ENCODE measurements at regions not wholly inside any gene's neighbourhood (a gene's known extent, or its start where the extent isn't known, plus 50 kb on each side); places are given as distances from the start of the nearest gene placed in this dataset.

GRCh38 chr18:8548186-8548585 lies 61.1 kb upstream of the RAB12 start:
- no peak overlapping the region for H3K4me2 ChIP-seq (ENCODE audit: low read length)
- H3K36me3 ChIP-seq (ENCODE audit: control insufficient read depth, low read length): no peaks in the 10 kb centered on the region
- H3K27ac ChIP-seq (ENCODE audit: low read depth, low read length): no peak overlapping the region
- H3K9me3 ChIP-seq (ENCODE audit: control insufficient read depth, insufficient read depth, low read length): no peaks in the 10 kb centered on the region
- TF ChIP-seq CTCF (IDR thresholded peaks at IDR 0.05; ENCODE audit: low read depth, low read length, poor library complexity, severe bottlenecking): no peak
- H3K79me2 ChIP-seq (ENCODE audit: control insufficient read depth, low read length): no peaks in the 10 kb centered on the region
- no peaks in the 10 kb centered on the region for H4K20me1 ChIP-seq (ENCODE audit: control insufficient read depth, insufficient read depth, low read depth, low read length)
- H3K27me3 ChIP-seq (ENCODE audit: control insufficient read depth, low read length): no peaks in the 10 kb centered on the region
- no peaks in the 10 kb centered on the region for H3K4me1 ChIP-seq (ENCODE audit: control insufficient read depth, low read length)
- no peaks in the 10 kb centered on the region for H3K9me2 ChIP-seq (replicated peaks; ENCODE audit: control insufficient read depth, low read length)
- H3K4me3 ChIP-seq (ENCODE audit: low read length): no peak overlapping the region
- H3F3A ChIP-seq (ENCODE audit: control insufficient read depth, insufficient read depth): no peaks in the 10 kb centered on the region

- no peak overlapping the region for H3K4me3 ChIP-seq (ENCODE audit: low read length)
- H3K36me3 ChIP-seq (ENCODE audit: control insufficient read depth, low read length): no peaks in the 10 kb centered on the region
- no peaks in the 10 kb centered on the region for H3K27me3 ChIP-seq (ENCODE audit: control insufficient read depth, low read length)
- H3K9me2 ChIP-seq (replicated peaks; ENCODE audit: control insufficient read depth, low read length): no peaks in the 10 kb centered on the region
- H3K79me2 ChIP-seq (ENCODE audit: control insufficient read depth, low read length): no peaks in the 10 kb centered on the region
- H3K4me1 ChIP-seq (ENCODE audit: control insufficient read depth, low read length): no peaks in the 10 kb centered on the region
- no peaks in the 10 kb centered on the region for H3K9me3 ChIP-seq (ENCODE audit: control insufficient read depth, insufficient read depth, low read length)
- TF ChIP-seq EZH2phosphoT487 (IDR thresholded peaks at IDR 0.05; ENCODE audit: borderline replicate concordance, low read length): no peak
- TF ChIP-seq CTCF (IDR thresholded peaks at IDR 0.05; ENCODE audit: low read depth, low read length, poor library complexity, severe bottlenecking): no peak
- H3K4me2 ChIP-seq (ENCODE audit: low read length): no peak overlapping the region
- no peak overlapping the region for H3K27ac ChIP-seq (ENCODE audit: low read depth, low read length)
- H4K20me1 ChIP-seq (ENCODE audit: control insufficient read depth, insufficient read depth, low read depth, low read length): no peaks in the 10 kb centered on the region
- H3F3A ChIP-seq (ENCODE audit: control insufficient read depth, insufficient read depth): no peaks in the 10 kb centered on the region
Measured at GRCh38 chr18:8549254-8549757, 59.9 kb upstream of the RAB12 start.

- Histone ChIP-seq H3K36me3 (ENCODE audit: control insufficient read depth, low read length) (no peaks in the 10 kb centered on the region), H3F3A (ENCODE audit: control insufficient read depth, insufficient read depth) (no peaks in the 10 kb centered on the region), H3K9me3 (ENCODE audit: control insufficient read depth, insufficient read depth, low read length) (no peaks in the 10 kb centered on the region), H3K9me2 (replicated peaks; ENCODE audit: control insufficient read depth, low read length) (no peaks in the 10 kb centered on the region), H3K4me2 (ENCODE audit: low read length) (no peak overlapping the region), H3K4me1 (ENCODE audit: control insufficient read depth, low read length) (no peaks in the 10 kb centered on the region), H3K4me3 (ENCODE audit: low read length) (no peak overlapping the region), H3K27ac (ENCODE audit: low read depth, low read length) (no peak overlapping the region), H4K20me1 (ENCODE audit: control insufficient read depth, insufficient read depth, low read depth, low read length) (no peaks in the 10 kb centered on the region), H3K27me3 (ENCODE audit: control insufficient read depth, low read length) (no peaks in the 10 kb centered on the region), H3K79me2 (ENCODE audit: control insufficient read depth, low read length) (no peaks in the 10 kb centered on the region)
- TF ChIP-seq EZH2phosphoT487 (IDR thresholded peaks at IDR 0.05; ENCODE audit: borderline replicate concordance, low read length) (no peak), CTCF (IDR thresholded peaks at IDR 0.05; ENCODE audit: low read depth, low read length, poor library complexity, severe bottlenecking) (no peak)
Measured at GRCh38 chr18:8552151-8552550, 57.1 kb upstream of the RAB12 start.

- Histone ChIP-seq H3K4me1 (ENCODE audit: control insufficient read depth, low read length) (no peaks in the 10 kb centered on the region), H3K36me3 (ENCODE audit: control insufficient read depth, low read length) (no peaks in the 10 kb centered on the region), H3K79me2 (ENCODE audit: control insufficient read depth, low read length) (no peaks in the 10 kb centered on the region), H3K27me3 (ENCODE audit: control insufficient read depth, low read length) (0 out of 2 replicates have a peak, but pooled peaks cover under 1% of the 10 kb centered on the region), H3K9me3 (ENCODE audit: control insufficient read depth, insufficient read depth, low read length) (no peaks in the 10 kb centered on the region), H3K4me3 (ENCODE audit: low read length) (no peak overlapping the region), H3F3A (ENCODE audit: control insufficient read depth, insufficient read depth) (no peaks in the 10 kb centered on the region), H3K27ac (ENCODE audit: low read depth, low read length) (no peak overlapping the region), H4K20me1 (ENCODE audit: control insufficient read depth, insufficient read depth, low read depth, low read length) (no peaks in the 10 kb centered on the region), H3K9me2 (replicated peaks; ENCODE audit: control insufficient read depth, low read length) (no peaks in the 10 kb centered on the region), H3K4me2 (ENCODE audit: low read length) (no peak overlapping the region)
- no peak for TF ChIP-seq CTCF (IDR thresholded peaks at IDR 0.05; ENCODE audit: low read depth, low read length, poor library complexity, severe bottlenecking)
Measured at GRCh38 chr18:8554354-8554753, 54.9 kb upstream of the RAB12 start.

All from DOHH2 (cell line).